OCI-LY3 (cell line): ENCODE measurements at regions not wholly inside any gene's neighbourhood (a gene's known extent, or its start where the extent isn't known, plus 50 kb on each side); places are given as distances from the start of the nearest gene placed in this dataset.

Experiments
- EZH2phosphoT487 ChIP-seq: fragments of 200-600 bp; shearing (Covaris generic); IDR thresholded peaks from 2 replicates; pipeline ENCODE4 v1.6.1; 2018; ENCODE audit warnings: antibody characterized with exemption, mixed run types, low read depth
- TF ChIP-seq, protein P1 (sequence below): fragments of 200-600, 300-600 bp; sonication (generic); IDR thresholded peaks from 2 replicates; pipeline ENCODE4 v1.5.1; 2014; ENCODE audit warnings: antibody characterized with exemption, low read length, low read depth

DNA sequence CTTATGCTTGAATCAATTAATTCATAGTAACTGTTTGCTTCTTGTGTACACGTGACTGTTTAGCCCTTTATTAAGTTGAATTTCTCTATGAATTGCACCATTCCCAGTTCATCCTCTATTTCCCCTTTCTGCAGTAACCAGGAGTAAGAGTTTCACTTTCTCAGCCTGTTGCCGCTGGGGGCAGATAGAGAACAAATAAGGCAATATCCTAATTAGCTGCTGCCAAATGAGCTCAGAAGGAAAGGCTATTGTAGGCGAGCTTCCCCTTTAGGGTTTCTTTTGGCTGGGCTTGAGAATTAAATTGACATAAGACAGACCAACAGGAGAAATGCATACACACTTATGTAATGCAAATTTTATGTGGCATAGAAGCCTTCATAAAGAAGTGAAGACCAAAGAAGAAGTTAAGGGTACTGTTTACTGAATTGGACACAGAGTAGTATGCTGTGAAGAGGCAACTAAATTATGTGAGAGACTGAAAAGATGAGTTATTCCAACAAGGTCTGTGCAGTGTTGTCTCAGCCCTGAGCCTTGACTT lies 1594.7 kb downstream of the TECRL start:
- TF ChIP-seq, protein P1, sequence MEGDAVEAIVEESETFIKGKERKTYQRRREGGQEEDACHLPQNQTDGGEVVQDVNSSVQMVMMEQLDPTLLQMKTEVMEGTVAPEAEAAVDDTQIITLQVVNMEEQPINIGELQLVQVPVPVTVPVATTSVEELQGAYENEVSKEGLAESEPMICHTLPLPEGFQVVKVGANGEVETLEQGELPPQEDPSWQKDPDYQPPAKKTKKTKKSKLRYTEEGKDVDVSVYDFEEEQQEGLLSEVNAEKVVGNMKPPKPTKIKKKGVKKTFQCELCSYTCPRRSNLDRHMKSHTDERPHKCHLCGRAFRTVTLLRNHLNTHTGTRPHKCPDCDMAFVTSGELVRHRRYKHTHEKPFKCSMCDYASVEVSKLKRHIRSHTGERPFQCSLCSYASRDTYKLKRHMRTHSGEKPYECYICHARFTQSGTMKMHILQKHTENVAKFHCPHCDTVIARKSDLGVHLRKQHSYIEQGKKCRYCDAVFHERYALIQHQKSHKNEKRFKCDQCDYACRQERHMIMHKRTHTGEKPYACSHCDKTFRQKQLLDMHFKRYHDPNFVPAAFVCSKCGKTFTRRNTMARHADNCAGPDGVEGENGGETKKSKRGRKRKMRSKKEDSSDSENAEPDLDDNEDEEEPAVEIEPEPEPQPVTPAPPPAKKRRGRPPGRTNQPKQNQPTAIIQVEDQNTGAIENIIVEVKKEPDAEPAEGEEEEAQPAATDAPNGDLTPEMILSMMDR = no peak
- TF ChIP-seq EZH2phosphoT487 = no peak
